Mesodermal cell (in vitro differentiated cells): ENCODE measurements at regions not wholly inside any gene's neighbourhood (a gene's known extent, or its start where the extent isn't known, plus 50 kb on each side); places are given as distances from the start of the nearest gene placed in this dataset.

Source experiments
- H3K27ac ChIP-seq: 2 replicates; pipeline ENCODE4 v1.7.0; 2013; ENCODE audit warnings: mild to moderate bottlenecking, low read depth, low read length, moderate library complexity; ENCODE audit not compliant: severe bottlenecking
- H3K36me3 ChIP-seq: 2 replicates; pipeline ENCODE4 v1.7.1; 2013; ENCODE audit warnings: mild to moderate bottlenecking, low read length, moderate library complexity; ENCODE audit not compliant: control insufficient read depth, insufficient read depth
- H3K4me1 ChIP-seq: one replicate; pipeline ENCODE4 v1.7.1; 2013; ENCODE audit warnings: mild to moderate bottlenecking, low read length; ENCODE audit not compliant: insufficient read depth, control insufficient read depth, poor library complexity, severe bottlenecking
- H3K4me3 ChIP-seq: 2 replicates; pipeline ENCODE4 v1.7.0; 2013; ENCODE audit warnings: low read length, control low read depth, mild to moderate bottlenecking; ENCODE audit not compliant: insufficient read depth, poor library complexity, severe bottlenecking; ENCODE audit errors: extremely low read depth
- H3K9me3 ChIP-seq: 2 replicates; pipeline ENCODE4 v1.7.1; 2013; ENCODE audit warnings: mild to moderate bottlenecking, low read length, moderate library complexity; ENCODE audit not compliant: control insufficient read depth
- WGBS, 2 experiments: methylation state at CpG; one replicate each; pipeline ENCODE4 v1.1.5; 2013; ENCODE audit warnings: missing lambda C conversion rate in 2 of 2; ENCODE audit not compliant: insufficient coverage in 2 of 2; 5-methylcytosine and 5-hydroxymethylcytosine counted together

DNA sequence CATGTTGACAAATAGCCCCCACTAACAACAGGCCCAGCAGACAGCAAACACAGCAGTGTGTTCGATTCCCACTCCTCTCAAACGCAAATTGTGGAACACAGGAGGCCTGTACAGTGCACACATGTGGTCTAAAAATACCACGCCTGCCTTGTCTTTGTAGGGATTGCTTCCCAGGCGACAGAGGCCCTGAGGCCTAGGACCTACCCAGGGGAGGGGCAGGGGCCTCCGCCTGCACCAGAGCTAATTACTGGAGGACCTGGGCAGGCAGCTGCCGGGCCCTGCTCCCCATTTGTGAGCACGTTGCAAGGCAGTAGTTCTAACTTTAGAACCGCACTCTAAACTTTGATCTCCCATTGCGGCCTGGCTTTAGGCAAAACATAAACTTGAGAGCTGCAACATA lies 316.0 kb downstream of the TXNL1 start:
- no peak overlapping the region for H3K27ac ChIP-seq

DNA sequence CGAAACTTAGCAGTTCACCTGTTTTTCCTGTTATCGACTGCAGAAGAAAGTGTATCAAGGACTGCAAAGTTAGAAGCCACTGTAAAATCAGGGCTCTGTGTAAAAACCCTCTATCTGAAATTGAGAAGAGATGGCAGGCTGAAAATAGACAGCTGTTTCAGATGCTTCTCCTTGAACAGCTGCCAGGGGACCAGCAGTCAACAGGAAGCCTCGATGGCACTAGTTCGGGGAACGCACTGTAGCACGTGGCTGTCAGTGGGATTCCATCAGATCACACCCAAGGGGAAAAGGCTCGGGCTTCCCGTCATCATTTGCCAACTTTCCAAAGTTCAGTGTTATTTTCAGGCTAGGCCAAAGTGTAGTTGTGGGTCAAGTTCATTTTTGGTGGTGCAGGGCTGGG lies 316.9 kb downstream of the TXNL1 start:
- no peak overlapping the region for H3K4me3 ChIP-seq
- H3K27ac ChIP-seq: no peak overlapping the region
- H3K4me1 ChIP-seq: no peaks in the 10 kb centered on the region
- 90 to 98% methylated on average over 6 to 7 of the region's 8 CpGs for WGBS, 2 experiments
- H3K9me3 ChIP-seq: no peaks in the 10 kb centered on the region
- H3K36me3 ChIP-seq: no peaks in the 10 kb centered on the region

More for the DNA sequence above, 316.0 kb downstream of the TXNL1 start:
- H3K4me1 ChIP-seq: no peaks in the 10 kb centered on the region
- no peaks in the 10 kb centered on the region for H3K36me3 ChIP-seq
- H3K9me3 ChIP-seq: no peaks in the 10 kb centered on the region
- H3K4me3 ChIP-seq: no peak overlapping the region
- 73 to 82% methylated on average over 7 to 9 of the region's 9 CpGs for WGBS, 2 experiments

DNA sequence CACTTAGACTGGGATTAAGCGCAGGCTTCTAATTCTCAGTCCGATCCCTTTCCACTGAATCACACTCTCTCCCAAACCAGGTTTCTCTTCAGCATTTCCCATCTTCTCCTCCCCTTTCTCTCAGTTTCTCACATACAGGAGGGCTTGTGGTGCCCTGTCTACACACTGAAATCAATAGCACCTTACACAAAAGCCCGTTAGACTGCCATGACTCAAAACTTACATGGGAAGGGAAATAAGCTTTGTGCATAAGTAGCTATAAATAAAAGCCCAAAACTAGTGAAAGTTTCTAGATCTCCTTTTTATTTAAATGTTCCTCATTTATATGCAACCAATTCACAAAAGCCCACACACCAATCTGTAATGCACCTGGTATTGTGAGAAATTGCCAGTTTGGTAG lies 318.4 kb downstream of the TXNL1 start:
- no peaks in the 10 kb centered on the region for H3K9me3 ChIP-seq
- no peaks in the 10 kb centered on the region for H3K4me1 ChIP-seq
- H3K4me3 ChIP-seq: no peak overlapping the region
- WGBS, 2 experiments: 93 to 94% methylated on average over 2 of the region's 3 CpGs
- H3K36me3 ChIP-seq: no peaks in the 10 kb centered on the region
- no peak overlapping the region for H3K27ac ChIP-seq

DNA sequence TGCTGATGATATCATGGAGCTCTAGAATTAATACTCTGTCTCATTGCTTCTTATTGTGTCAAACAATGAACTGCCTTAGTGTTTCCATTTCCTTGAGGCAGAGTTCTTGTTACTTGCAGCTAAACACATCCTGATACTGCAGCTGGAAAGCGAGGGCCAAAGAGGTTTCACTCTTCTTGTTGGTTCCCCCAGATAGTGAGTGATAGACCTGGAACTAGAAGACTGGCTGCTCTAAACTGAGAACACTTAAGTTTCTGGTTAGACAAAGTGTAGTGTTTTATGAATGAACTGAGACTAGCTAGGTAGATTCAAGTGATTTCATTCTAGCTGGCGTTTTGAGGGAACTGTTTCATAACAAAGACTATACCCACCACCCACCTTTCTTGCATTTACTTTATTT lies 321.7 kb downstream of the TXNL1 start:
- Histone ChIP-seq H3K36me3 (no peaks in the 10 kb centered on the region), H3K4me3 (no peak overlapping the region), H3K9me3 (no peaks in the 10 kb centered on the region), H3K4me1 (no peaks in the 10 kb centered on the region), H3K27ac (no peak overlapping the region)
- 100% methylated on average over 1 of the region's 2 CpGs; no CpG with 5 or more reads in 1 of the 2 experiments for WGBS, 2 experiments

DNA sequence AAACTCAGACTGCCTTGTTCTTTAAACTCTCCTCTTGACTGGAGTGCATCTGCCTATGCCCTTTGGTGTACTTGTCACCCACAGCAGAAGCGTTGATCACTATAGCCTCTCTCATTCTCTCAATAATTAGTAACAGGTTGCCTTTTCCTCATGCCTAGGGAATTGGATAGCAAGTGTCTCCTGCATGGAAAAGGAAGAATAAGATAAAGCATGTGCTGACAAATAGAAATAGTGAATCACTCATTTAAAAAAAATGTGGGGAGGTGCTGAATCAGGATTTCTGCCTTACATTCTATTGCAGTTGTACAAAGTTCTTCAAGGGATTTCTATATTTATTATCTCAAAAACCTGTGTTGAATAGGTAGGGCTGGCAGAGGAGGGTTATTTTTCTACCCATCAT lies 323.0 kb downstream of the TXNL1 start:
- no CpG with 5 or more reads among the region's 1 CpG for WGBS, 2 experiments

DNA sequence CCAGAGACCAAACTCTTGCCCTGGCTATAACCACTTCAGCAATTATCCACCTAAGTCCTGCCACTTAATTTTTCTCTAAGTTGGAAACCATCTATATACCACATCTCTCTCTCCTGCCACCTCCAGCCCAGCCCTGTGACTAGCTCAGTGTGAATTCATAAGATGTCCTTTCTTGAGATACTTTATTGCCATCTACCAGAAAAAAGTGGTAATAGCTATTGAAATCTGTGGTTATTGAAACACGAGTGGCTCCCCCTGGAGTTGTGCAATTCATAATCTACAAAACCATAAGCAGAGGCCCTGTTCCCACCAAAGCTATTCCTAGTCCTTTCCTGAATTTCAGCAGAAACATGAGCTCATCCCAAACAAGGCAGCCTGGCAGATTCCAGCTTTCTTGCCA lies 324.0 kb downstream of the TXNL1 start:
- no peaks in the 10 kb centered on the region for H3K36me3 ChIP-seq
- H3K4me1 ChIP-seq: no peaks in the 10 kb centered on the region
- no peak overlapping the region for H3K27ac ChIP-seq
- WGBS, 2 experiments: no CpG with 5 or more reads among the region's 1 CpG
- no peaks in the 10 kb centered on the region for H3K9me3 ChIP-seq
- H3K4me3 ChIP-seq: no peak overlapping the region

More for the DNA sequence above, 323.0 kb downstream of the TXNL1 start:
- no peak overlapping the region for H3K27ac ChIP-seq
- H3K4me3 ChIP-seq: no peak overlapping the region
- no peaks in the 10 kb centered on the region for H3K9me3 ChIP-seq
- no peaks in the 10 kb centered on the region for H3K36me3 ChIP-seq
- H3K4me1 ChIP-seq: no peaks in the 10 kb centered on the region

DNA sequence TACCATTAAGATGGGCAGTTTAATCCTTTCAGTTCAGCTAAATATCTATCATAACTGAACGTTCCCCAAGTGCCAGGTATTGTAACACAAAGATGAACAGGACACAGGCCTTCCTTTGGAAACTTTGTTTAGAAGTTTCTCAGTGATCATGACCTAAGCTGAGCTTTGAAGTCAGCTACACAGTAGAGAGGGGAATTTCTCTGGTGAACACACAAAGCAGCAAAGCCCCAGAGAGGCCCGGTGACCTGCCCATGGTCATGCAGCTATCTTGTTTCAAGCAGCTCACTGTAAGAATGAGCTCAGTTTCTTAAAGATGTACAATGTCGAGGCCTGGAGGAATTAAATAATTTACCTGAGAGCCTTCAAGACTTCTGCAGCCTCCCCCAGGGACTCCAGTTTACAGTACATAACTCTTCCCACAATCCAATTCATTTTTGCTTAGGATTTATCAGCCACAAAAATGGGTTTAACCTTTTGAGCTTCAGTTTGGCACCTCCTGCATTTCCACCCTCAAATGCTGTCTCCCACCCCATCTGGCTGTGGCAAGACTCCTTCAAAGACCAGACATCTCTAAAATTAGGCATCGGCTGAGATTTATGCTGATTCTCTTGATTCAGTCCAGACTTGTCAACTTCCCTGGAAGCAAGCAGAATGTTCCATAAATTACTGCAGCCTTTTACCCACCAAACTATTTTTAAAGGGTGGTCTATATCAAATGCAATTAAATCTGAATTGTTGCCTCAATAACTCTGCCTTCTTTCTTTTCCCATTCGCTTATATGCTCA lies 325.6 kb downstream of the TXNL1 start:
- no peaks in the 10 kb centered on the region for H3K36me3 ChIP-seq
- H3K9me3 ChIP-seq: no peaks in the 10 kb centered on the region
- no peak overlapping the region for H3K4me3 ChIP-seq
- H3K4me1 ChIP-seq: no peaks in the 10 kb centered on the region
- 83 to 90% methylated on average over 2 to 3 of the region's 5 CpGs for WGBS, 2 experiments
- no peak overlapping the region for H3K27ac ChIP-seq

DNA sequence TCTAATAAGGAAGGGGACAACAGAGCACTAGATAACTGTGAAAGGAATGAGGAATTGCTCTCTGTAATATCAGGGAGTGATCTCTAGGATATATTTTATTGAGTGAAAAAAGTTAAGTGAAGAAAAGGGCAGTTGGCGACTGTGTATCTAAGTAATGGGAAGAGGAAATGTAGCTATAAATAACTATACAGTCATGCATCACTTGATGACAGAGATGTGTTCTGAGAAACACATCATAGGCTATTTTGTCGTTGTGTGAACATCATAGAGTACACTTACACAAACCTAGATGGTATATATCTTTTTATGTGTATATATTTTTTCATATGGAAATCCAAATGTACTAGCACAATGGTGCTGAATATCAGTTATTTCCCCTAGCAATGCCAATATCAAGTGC lies 329.3 kb downstream of the TXNL1 start:
- no peaks in the 10 kb centered on the region for H3K36me3 ChIP-seq
- H3K4me3 ChIP-seq: no peak overlapping the region
- WGBS, 2 experiments: no CpG with 5 or more reads among the region's 2 CpGs
- H3K9me3 ChIP-seq: no peaks in the 10 kb centered on the region
- H3K4me1 ChIP-seq: no peaks in the 10 kb centered on the region
- no peak overlapping the region for H3K27ac ChIP-seq

DNA sequence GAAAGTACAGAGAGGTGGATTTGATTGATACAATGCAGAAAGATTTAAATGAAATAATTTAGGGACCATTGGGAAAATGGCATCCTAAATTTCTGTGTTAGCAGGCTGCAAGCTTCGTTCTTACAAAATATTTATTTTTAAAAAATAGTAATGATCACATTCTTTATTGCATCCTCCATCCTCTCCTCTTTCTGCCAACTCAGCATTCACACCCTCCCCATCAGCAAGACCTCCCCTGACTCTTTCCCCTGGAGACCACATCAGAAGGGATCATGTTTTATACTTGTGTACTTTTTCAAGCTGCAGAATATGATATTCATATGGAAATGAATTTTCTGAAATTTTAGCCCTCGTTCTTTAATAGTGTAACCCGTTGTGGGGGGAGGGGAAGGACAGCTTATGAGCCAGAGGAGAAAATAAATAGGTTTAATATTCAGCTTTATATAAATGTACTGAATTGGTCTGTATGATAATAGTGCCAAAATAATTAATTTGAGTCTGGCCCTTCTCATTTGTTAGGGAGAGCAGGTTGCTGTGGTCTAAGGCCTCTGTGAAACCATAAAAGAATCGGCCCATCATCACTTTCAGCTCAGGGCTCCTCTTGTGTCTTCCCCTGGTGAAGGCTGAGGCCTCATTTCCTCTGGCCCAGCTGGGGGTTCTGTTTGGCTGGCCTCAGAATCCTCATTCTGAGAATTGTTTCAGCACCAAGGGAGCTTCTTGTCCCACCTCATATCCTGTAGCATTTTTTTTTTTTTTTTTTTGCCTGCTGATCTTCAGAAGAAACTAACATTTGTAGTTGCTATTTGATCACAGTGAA lies 330.8 kb downstream of the TXNL1 start:
- Histone ChIP-seq H3K4me3 (no peak overlapping the region), H3K9me3 (no peaks in the 10 kb centered on the region), H3K36me3 (no peaks in the 10 kb centered on the region), H3K4me1 (no peaks in the 10 kb centered on the region), H3K27ac (no peak overlapping the region)
- WGBS, 2 experiments: 62 to 88% methylated on average over 1 to 2 of the region's 4 CpGs

DNA sequence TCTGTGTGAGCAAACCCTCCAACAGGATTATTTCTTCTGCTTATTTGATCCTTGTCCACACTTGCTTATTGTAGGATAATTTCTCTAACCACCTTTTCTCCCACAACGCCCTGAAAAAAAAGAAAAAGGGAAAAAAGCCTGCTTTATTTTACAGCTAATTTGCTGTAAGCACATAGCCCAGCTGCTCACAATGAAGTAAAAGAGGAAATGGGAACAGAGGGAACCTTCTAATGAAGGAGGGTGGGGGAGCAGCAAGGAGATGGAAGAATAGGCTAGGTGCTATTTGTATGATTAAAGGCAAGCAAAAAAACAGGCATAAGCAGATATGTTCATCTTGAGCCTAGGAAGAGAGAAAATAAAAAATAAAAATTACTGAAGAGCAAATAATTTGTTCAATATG lies 331.6 kb downstream of the TXNL1 start:
- no peaks in the 10 kb centered on the region for H3K36me3 ChIP-seq
- H3K27ac ChIP-seq: no peak overlapping the region
- H3K4me1 ChIP-seq: no peaks in the 10 kb centered on the region
- H3K4me3 ChIP-seq: no peak overlapping the region
- no peaks in the 10 kb centered on the region for H3K9me3 ChIP-seq
- WGBS, 2 experiments: no CpG with 5 or more reads among the region's 1 CpG

DNA sequence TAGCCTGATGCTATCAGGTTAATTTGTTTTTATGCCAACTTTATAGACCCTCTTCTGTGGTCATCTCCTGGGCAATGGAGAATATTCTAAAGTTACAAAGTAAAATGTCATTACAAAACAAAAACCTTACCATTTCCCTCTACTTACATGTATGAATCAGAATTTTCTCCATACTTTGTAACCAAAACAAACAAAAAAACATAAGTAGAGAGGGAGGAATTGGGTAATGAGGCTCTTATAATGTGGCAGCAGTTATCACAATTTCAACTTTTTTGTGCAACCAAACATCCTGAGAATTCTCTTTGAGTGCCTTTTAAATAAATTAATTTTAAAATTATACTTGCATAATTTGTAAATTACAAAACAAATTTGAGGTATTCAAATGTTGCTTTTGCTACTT lies 332.8 kb downstream of the TXNL1 start:
- H3K27ac ChIP-seq: no peak overlapping the region
- H3K36me3 ChIP-seq: no peaks in the 10 kb centered on the region
- no peak overlapping the region for H3K4me3 ChIP-seq
- H3K9me3 ChIP-seq: no peaks in the 10 kb centered on the region
- no peaks in the 10 kb centered on the region for H3K4me1 ChIP-seq
